Stimulated activated naive CD8-positive, alpha-beta T cell treated with anti-CD3 and anti-CD28 coated beads, Interleukin-15, Interleukin-2, amounts not matched to agents 100 ng/mL and 50 ng/mL, for 24 hours (primary cell): ENCODE measurements at regions not wholly inside any gene's neighbourhood (a gene's known extent, or its start where the extent isn't known, plus 50 kb on each side); places are given as distances from the start of the nearest gene placed in this dataset.
"Not testable (repeated sequence)": the region's sequence is repeated elsewhere in the genome, so short reads cannot be mapped to it uniquely, and the experiment has no call there.

Experiments used
- H3K27ac Mint-ChIP-seq: one replicate; pipeline ENCODE4 v1.8.0; 2021; ENCODE audit warnings: mild to moderate bottlenecking, mixed read lengths
- H3K27me3 Mint-ChIP-seq: one replicate; pipeline ENCODE4 v1.8.0; 2021; ENCODE audit warnings: mixed read lengths
- H3K36me3 Mint-ChIP-seq: one replicate; pipeline ENCODE4 v1.8.0; 2021; ENCODE audit warnings: low read depth, mixed read lengths
- H3K4me1 Mint-ChIP-seq: one replicate; pipeline ENCODE4 v1.8.0; 2021; ENCODE audit warnings: low read depth, mixed read lengths
- H3K4me3 Mint-ChIP-seq: one replicate; pipeline ENCODE4 v1.8.0; 2021; ENCODE audit warnings: mild to moderate bottlenecking, mixed read lengths
- H3K9me3 Mint-ChIP-seq: one replicate; pipeline ENCODE4 v1.8.0; 2021; ENCODE audit warnings: mixed read lengths

GRCh38 chr18:71030085-71030484 is 741.2 kb downstream of the SOCS6 start:
- not testable (repeated sequence) for H3K4me3 Mint-ChIP-seq, H3K9me3 Mint-ChIP-seq, H3K4me1 Mint-ChIP-seq, H3K27me3 Mint-ChIP-seq, H3K27ac Mint-ChIP-seq, H3K36me3 Mint-ChIP-seq

- Mint-ChIP-seq H3K27ac (no peak overlapping the region), H3K4me3 (no peak overlapping the region), H3K4me1 (no peaks in the 10 kb centered on the region), H3K9me3 (no peaks in the 10 kb centered on the region), H3K27me3 (no peaks in the 10 kb centered on the region), H3K36me3 (no peaks in the 10 kb centered on the region)
These were observed 739.5 kb downstream of the SOCS6 start for GRCh38 chr18:71028285-71028762.

- Mint-ChIP-seq H3K4me3 (no peak overlapping the region), H3K9me3 (no peaks in the 10 kb centered on the region), H3K27me3 (no peaks in the 10 kb centered on the region), H3K27ac (no peak overlapping the region), H3K36me3 (no peaks in the 10 kb centered on the region), H3K4me1 (no peaks in the 10 kb centered on the region)
These were observed 738.7 kb downstream of the SOCS6 start for GRCh38 chr18:71027531-71027930.

GRCh38 chr18:71025505-71026225 is 736.8 kb downstream of the SOCS6 start:
- Mint-ChIP-seq H3K4me3 (no peak overlapping the region), H3K36me3 (no peaks in the 10 kb centered on the region), H3K27ac (no peak overlapping the region), H3K4me1 (no peaks in the 10 kb centered on the region), H3K27me3 (no peaks in the 10 kb centered on the region), H3K9me3 (peaks cover 1% of the 10 kb centered on the region)

GRCh38 chr18:71022389-71022788 is 733.5 kb downstream of the SOCS6 start:
- H3K36me3 Mint-ChIP-seq: no peaks in the 10 kb centered on the region
- H3K27me3 Mint-ChIP-seq: no peaks in the 10 kb centered on the region
- H3K4me3 Mint-ChIP-seq: no peak overlapping the region
- H3K9me3 Mint-ChIP-seq: peaks cover 4% of the 10 kb centered on the region
- no peak overlapping the region for H3K27ac Mint-ChIP-seq
- H3K4me1 Mint-ChIP-seq: no peaks in the 10 kb centered on the region

- H3K9me3 Mint-ChIP-seq: peaks cover 4% of the 10 kb centered on the region
- H3K36me3 Mint-ChIP-seq: no peaks in the 10 kb centered on the region
- no peak overlapping the region for H3K27ac Mint-ChIP-seq
- no peak overlapping the region for H3K4me3 Mint-ChIP-seq
- no peaks in the 10 kb centered on the region for H3K27me3 Mint-ChIP-seq
- H3K4me1 Mint-ChIP-seq: no peaks in the 10 kb centered on the region
These were observed 732.2 kb downstream of the SOCS6 start for GRCh38 chr18:71021030-71021362.

GRCh38 chr18:71020342-71021029 is 731.6 kb downstream of the SOCS6 start:
- H3K36me3 Mint-ChIP-seq: no peaks in the 10 kb centered on the region
- H3K4me3 Mint-ChIP-seq: no peak overlapping the region
- no peak overlapping the region for H3K27ac Mint-ChIP-seq
- peaks cover 4% of the 10 kb centered on the region for H3K9me3 Mint-ChIP-seq
- H3K4me1 Mint-ChIP-seq: no peaks in the 10 kb centered on the region
- no peaks in the 10 kb centered on the region for H3K27me3 Mint-ChIP-seq

GRCh38 chr18:71018816-71019215 is 730.0 kb downstream of the SOCS6 start:
- Mint-ChIP-seq H3K27me3 (no peaks in the 10 kb centered on the region), H3K4me3 (no peak overlapping the region), H3K36me3 (no peaks in the 10 kb centered on the region), H3K4me1 (no peaks in the 10 kb centered on the region), H3K9me3 (peaks cover 4% of the 10 kb centered on the region), H3K27ac (no peak overlapping the region)

GRCh38 chr18:71012789-71013188 is 723.9 kb downstream of the SOCS6 start:
- no peak overlapping the region for H3K27ac Mint-ChIP-seq
- H3K4me1 Mint-ChIP-seq: no peaks in the 10 kb centered on the region
- H3K36me3 Mint-ChIP-seq: no peaks in the 10 kb centered on the region
- no peaks in the 10 kb centered on the region for H3K27me3 Mint-ChIP-seq
- no peak overlapping the region for H3K4me3 Mint-ChIP-seq
- no peaks in the 10 kb centered on the region for H3K9me3 Mint-ChIP-seq

- Mint-ChIP-seq H3K36me3 (no peaks in the 10 kb centered on the region), H3K9me3 (no peaks in the 10 kb centered on the region), H3K27me3 (no peaks in the 10 kb centered on the region), H3K27ac (no peak overlapping the region), H3K4me3 (no peak overlapping the region), H3K4me1 (no peaks in the 10 kb centered on the region)
These were observed 722.5 kb downstream of the SOCS6 start for GRCh38 chr18:71011389-71011788.

GRCh38 chr18:71008257-71008656 is 719.4 kb downstream of the SOCS6 start:
- no peaks in the 10 kb centered on the region for H3K9me3 Mint-ChIP-seq
- H3K36me3 Mint-ChIP-seq: no peaks in the 10 kb centered on the region
- H3K4me3 Mint-ChIP-seq: no peak overlapping the region
- no peaks in the 10 kb centered on the region for H3K4me1 Mint-ChIP-seq
- H3K27me3 Mint-ChIP-seq: no peaks in the 10 kb centered on the region
- no peak overlapping the region for H3K27ac Mint-ChIP-seq

GRCh38 chr18:71001597-71001996 is 712.8 kb downstream of the SOCS6 start:
- no peak overlapping the region for H3K27ac Mint-ChIP-seq
- no peaks in the 10 kb centered on the region for H3K4me1 Mint-ChIP-seq
- no peaks in the 10 kb centered on the region for H3K36me3 Mint-ChIP-seq
- peaks cover 4% of the 10 kb centered on the region for H3K9me3 Mint-ChIP-seq
- H3K4me3 Mint-ChIP-seq: no peak overlapping the region
- no peaks in the 10 kb centered on the region for H3K27me3 Mint-ChIP-seq

- Mint-ChIP-seq H3K27ac (no peak overlapping the region), H3K27me3 (peaks cover 2% of the 10 kb centered on the region), H3K4me3 (no peak overlapping the region), H3K36me3 (no peaks in the 10 kb centered on the region), H3K4me1 (no peaks in the 10 kb centered on the region), H3K9me3 (peaks cover 18% of the 10 kb centered on the region)
These were observed 709.6 kb downstream of the SOCS6 start for GRCh38 chr18:70998490-70998889.

- Mint-ChIP-seq H3K27ac (no peak overlapping the region), H3K4me1 (no peaks in the 10 kb centered on the region), H3K9me3 (peaks cover 18% of the 10 kb centered on the region), H3K4me3 (no peak overlapping the region), H3K36me3 (no peaks in the 10 kb centered on the region), H3K27me3 (peaks cover 2% of the 10 kb centered on the region)
These were observed 705.3 kb downstream of the SOCS6 start for GRCh38 chr18:70994116-70994515.

- H3K36me3 Mint-ChIP-seq: no peaks in the 10 kb centered on the region
- no peak overlapping the region for H3K4me3 Mint-ChIP-seq
- no peaks in the 10 kb centered on the region for H3K4me1 Mint-ChIP-seq
- peaks cover 2% of the 10 kb centered on the region for H3K27me3 Mint-ChIP-seq
- H3K9me3 Mint-ChIP-seq: peaks cover 21% of the 10 kb centered on the region
- H3K27ac Mint-ChIP-seq: no peak overlapping the region
These were observed 702.7 kb downstream of the SOCS6 start for GRCh38 chr18:70991577-70991976.

- Mint-ChIP-seq H3K9me3 (peaks cover 23% of the 10 kb centered on the region), H3K27ac (no peak overlapping the region), H3K4me1 (no peaks in the 10 kb centered on the region), H3K27me3 (no peaks in the 10 kb centered on the region), H3K4me3 (no peak overlapping the region), H3K36me3 (no peaks in the 10 kb centered on the region)
These were observed 697.1 kb downstream of the SOCS6 start for GRCh38 chr18:70985948-70986347.
